GM13976 (cell line): ENCODE measurements at regions not wholly inside any gene's neighbourhood (a gene's known extent, or its start where the extent isn't known, plus 50 kb on each side); places are given as distances from the start of the nearest gene placed in this dataset.

Experiments
- DNase-seq: peaks from one replicate; pipeline ENCODE4 v3.0.0; 2012; ENCODE audit warnings: low spot score
- CTCF ChIP-seq: IDR thresholded peaks from 2 replicates; pipeline ENCODE4 v1.5.1; 2012; ENCODE audit warnings: borderline replicate concordance, mild to moderate bottlenecking; ENCODE audit not compliant: insufficient read depth; ENCODE audit errors: extremely low read depth, missing control alignments, control extremely low read depth
- in situ Hi-C: fragments of 300-500 bp; cut with MboI; formaldehyde crosslinking; loops from one replicate; pipeline ENCODE4 v1.12.0; 2022; ENCODE audit warnings: low sequenced_read_pairs, mixed read lengths, inconsistent platforms; ENCODE audit not compliant: unreplicated experiment

DNA sequence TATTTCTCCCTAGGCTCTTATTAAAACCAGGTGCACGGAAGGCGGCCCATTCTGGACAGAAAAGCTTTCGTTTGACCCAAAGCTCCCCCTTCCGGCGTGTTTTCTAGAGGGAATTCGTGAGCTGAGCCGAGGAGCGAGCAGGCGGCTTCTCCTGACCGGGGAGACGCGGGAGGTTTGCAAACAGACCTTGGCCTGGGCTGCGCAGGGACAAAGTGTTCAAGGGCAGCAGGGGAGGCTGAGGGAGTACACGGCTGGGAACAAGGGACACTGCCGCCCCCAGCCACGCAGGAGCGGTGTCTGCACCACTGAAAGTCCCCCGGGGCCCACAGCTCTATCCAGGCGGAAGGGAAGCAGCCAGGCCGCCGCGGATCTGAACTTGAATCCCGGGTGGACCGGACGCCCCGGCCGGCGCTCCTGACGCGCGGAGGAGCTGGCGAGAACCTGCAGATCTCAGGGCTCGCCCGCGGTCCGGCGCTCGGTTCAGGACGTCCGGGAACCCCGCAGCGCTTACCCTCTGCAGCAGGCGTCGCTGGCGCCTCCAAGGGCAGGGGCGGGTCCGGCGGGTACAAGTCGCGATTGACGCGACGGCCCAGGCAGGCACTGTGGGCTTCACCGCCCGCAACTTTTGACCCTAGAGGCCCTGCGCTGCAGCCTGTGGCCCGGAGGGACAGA is 101.9 kb downstream of the WT1 start:
- peak; percentile 63 for DNase-seq
- peak; percentile 29 for TF ChIP-seq CTCF
- in situ Hi-C loops: no loop called here

GRCh38 chr11:32334822-32335221 is 100.5 kb downstream of the WT1 start:
- no peak for TF ChIP-seq CTCF
- in situ Hi-C loops: no loop called here
- peak; percentile 18 for DNase-seq
